HCT116 (cell line): ENCODE measurements at regions not wholly inside any gene's neighbourhood (a gene's known extent, or its start where the extent isn't known, plus 50 kb on each side); places are given as distances from the start of the nearest gene placed in this dataset.

Source experiments
- ATAC-seq: fragments of 200-7000 bp; cut with Tn5 transposase; 2 replicates; pipeline ENCODE4 v1.9.1; 2020; ENCODE audit warnings: mild to moderate bottlenecking, moderate library complexity
- BruUV-seq: library from RNA; stranded (reverse); fragments of 400-500 nt; replicated peaks from 2 replicates; lab custom pipeline; 2021; lab: Mats Ljungman, UMichigan
- CTCF ChIA-PET: fragments of 300-600 bp; sonication (Branson Sonifier 250); formaldehyde crosslinking; loops from one replicate; lab custom pipeline; 2021; ENCODE audit warnings: antibody characterized with exemption; lab: Charles Lee
- POLR2A ChIA-PET: fragments of 300-600, 350-600 bp; sonication (Branson Sonifier 250); formaldehyde crosslinking; loops from one replicate; lab custom pipeline; 2021; ENCODE audit warnings: antibody characterized with exemption; lab: Charles Lee
- RAD21 ChIA-PET, 2 experiments: fragments of 300-600 bp; sonication (Branson Sonifier 250); formaldehyde crosslinking; loops; one replicate each; lab custom pipeline; 2023; ENCODE audit warnings: low total read pairs in 2 of 2; ENCODE audit not compliant: uncharacterized antibody in 2 of 2, unreplicated experiment in 2 of 2, low non-redundant PET in 1 of 2; lab: Charles Lee
- DNase-seq: peaks from one replicate; pipeline ENCODE4 v3.0.0-alpha.2; 2010; ENCODE audit warnings: low read depth, low spot score
- H2AFZ ChIP-seq: fragments of 200-600 bp; shearing (Covaris generic), sonication (generic); 2 replicates; pipeline ENCODE4 v1.6.1; 2017; ENCODE audit warnings: low read depth, mixed run types, mixed read lengths, antibody characterized with exemption, low read length; ENCODE audit not compliant: poor library complexity, severe bottlenecking
- H3K27ac ChIP-seq: 2 replicates; pipeline ENCODE4 v1.5.1; 2012; ENCODE audit warnings: low read depth, low read length
- H3K27me3 ChIP-seq: fragments of 200-600 bp; sonication (generic); 2 replicates; pipeline ENCODE4 v1.6.1; 2016; ENCODE audit warnings: mixed run types, low read length, mixed read lengths; ENCODE audit not compliant: insufficient read depth
- H3K36me3 ChIP-seq, 2 experiments: fragments of 200-500 bp in 1 of 2; fragments of 200-600 bp in 1 of 2; sonication (Bioruptor generic) in 1 of 2; sonication (generic) in 1 of 2; 2 replicates each; pipeline versions ENCODE4 v1.5.1 to v1.6.1; 2014 to 2016; ENCODE audit warnings: low read length in 2 of 2, inconsistent platforms in 1 of 2, mixed read lengths in 1 of 2, mixed run types in 1 of 2; ENCODE audit not compliant: insufficient read depth in 2 of 2, control insufficient read depth in 1 of 2
- H3K4me1 ChIP-seq, 2 experiments: fragments of 200-600 bp in 1 of 2; sonication (generic) in 1 of 2; 2 replicates each; pipeline versions ENCODE4 v1.5.1 to v1.6.1; 2012 to 2017; ENCODE audit warnings: low read length in 2 of 2, inconsistent platforms in 1 of 2, mild to moderate bottlenecking in 1 of 2, mixed read lengths in 1 of 2, mixed run types in 1 of 2, moderate library complexity in 1 of 2; ENCODE audit not compliant: insufficient read depth in 2 of 2, control insufficient read depth in 1 of 2
- H3K4me2 ChIP-seq: fragments of 200-600 bp; sonication (generic); 2 replicates; pipeline ENCODE4 v1.6.1; 2017; ENCODE audit warnings: mixed run types, low read length, mixed read lengths
- H3K4me3 ChIP-seq, 2 experiments: fragments of 200-600 bp in 1 of 2; sonication (generic) in 1 of 2; replicated peaks in 1 of 2; 2 replicates each; pipeline ENCODE4 v1.5.1; 2011 to 2016; ENCODE audit warnings: low read length in 2 of 2, control low read depth in 1 of 2, low read depth in 1 of 2, mild to moderate bottlenecking in 1 of 2, mixed read lengths in 1 of 2, mixed run types in 1 of 2
- H3K79me2 ChIP-seq: fragments of 200-600 bp; sonication (generic); 2 replicates; pipeline ENCODE4 v1.6.1; 2017; ENCODE audit warnings: mild to moderate bottlenecking, mixed run types, low read length, moderate library complexity, mixed read lengths; ENCODE audit not compliant: insufficient read depth
- H3K9ac ChIP-seq: fragments of 200-600 bp; sonication (generic); 2 replicates; pipeline ENCODE4 v1.6.1; 2016; ENCODE audit warnings: low read length, mixed read lengths
- H3K9me2 ChIP-seq: fragments of 200-600 bp; sonication (generic), shearing (Covaris generic); 2 replicates; pipeline ENCODE4 v1.6.1; 2017; ENCODE audit warnings: mixed run types, mild to moderate bottlenecking, moderate library complexity; ENCODE audit not compliant: insufficient read depth
- H3K9me3 ChIP-seq, 2 experiments: fragments of 200-500 bp in 1 of 2; fragments of 200-600 bp in 1 of 2; sonication (Bioruptor generic) in 1 of 2; sonication (generic) in 1 of 2; 2 replicates each; pipeline ENCODE4 v1.6.1; 2014 to 2017; ENCODE audit warnings: low read length in 2 of 2, mixed read lengths in 2 of 2, inconsistent platforms in 1 of 2, low read depth in 1 of 2, mild to moderate bottlenecking in 1 of 2, mixed run types in 1 of 2, moderate library complexity in 1 of 2; ENCODE audit not compliant: control insufficient read depth in 1 of 2, insufficient read depth in 1 of 2
- H4K20me1 ChIP-seq: fragments of 200-600 bp; sonication (generic), shearing (Covaris generic); 2 replicates; pipeline ENCODE4 v1.6.1; 2017; ENCODE audit warnings: mixed run types, mild to moderate bottlenecking, moderate library complexity; ENCODE audit not compliant: insufficient read depth
- CBX3 ChIP-seq: IDR thresholded peaks from 2 replicates; pipeline ENCODE4 v1.6.1; 2012; ENCODE audit warnings: low read depth
- CEBPB ChIP-seq: IDR thresholded peaks from 2 replicates; pipeline ENCODE4 v1.6.1; 2012; ENCODE audit warnings: low read depth
- EGR1 ChIP-seq: IDR thresholded peaks from 2 replicates; pipeline ENCODE4 v1.6.1; 2012; ENCODE audit warnings: low read depth
- EZH2phosphoT487 ChIP-seq: fragments of 200-600 bp; IDR thresholded peaks from 2 replicates; pipeline ENCODE4 v1.6.1; 2018; ENCODE audit warnings: antibody characterized with exemption, borderline replicate concordance
- FOSL1 ChIP-seq: IDR thresholded peaks from 2 replicates; pipeline ENCODE4 v1.6.1; 2012; ENCODE audit warnings: low read depth
- RAD21 ChIP-seq: IDR thresholded peaks from 2 replicates; pipeline ENCODE4 v1.6.1; 2012; ENCODE audit warnings: low read depth, mild to moderate bottlenecking
- SIN3A ChIP-seq: IDR thresholded peaks from 2 replicates; pipeline ENCODE4 v1.6.1; 2012; ENCODE audit warnings: low read depth
- SRF ChIP-seq: IDR thresholded peaks from 2 replicates; pipeline ENCODE4 v1.6.1; 2012; ENCODE audit warnings: low read depth
- TCF7L2 ChIP-seq: IDR thresholded peaks from 2 replicates; pipeline ENCODE4 v1.7.0; 2011; ENCODE audit warnings: borderline replicate concordance, inconsistent platforms; ENCODE audit not compliant: insufficient read depth, insufficient read length; ENCODE audit errors: extremely low read depth
- YY1 ChIP-seq: IDR thresholded peaks from 2 replicates; pipeline ENCODE4 v1.6.1; 2011; ENCODE audit warnings: low read length, low read depth, moderate library complexity, mild to moderate bottlenecking; ENCODE audit not compliant: insufficient replicate concordance; ENCODE audit errors: extremely low read depth
- ZFX ChIP-seq: fragments of 450-650 bp; IDR thresholded peaks from 2 replicates; pipeline ENCODE4 v1.6.1; 2017
- intact Hi-C: fragments of 100-400 bp; cut with micrococcal nuclease; formaldehyde crosslinking; loops from 2 replicates; pipeline ENCODE4 v1.10.0; 2022
- TF ChIP-seq, protein P1 (sequence below): IDR thresholded peaks from 2 replicates; pipeline ENCODE4 v1.6.1; 2012; ENCODE audit warnings: low read depth
- TF ChIP-seq, protein P2 (sequence below), 3 experiments: fragments of 200-600 bp in 1 of 3; sonication (generic) in 1 of 3; IDR thresholded peaks in 2 of 3; conservative IDR thresholded peaks in 1 of 3; 2 replicates each; pipeline ENCODE4 v1.5.1; 2012 to 2017; ENCODE audit warnings: low read depth in 2 of 3, low read length in 2 of 3, antibody characterized with exemption in 1 of 3, borderline replicate concordance in 1 of 3, control low read depth in 1 of 3, mild to moderate bottlenecking in 1 of 3, mixed read lengths in 1 of 3, mixed run types in 1 of 3, moderate library complexity in 1 of 3; ENCODE audit not compliant: insufficient read depth in 1 of 3
- TF ChIP-seq, protein P3 (sequence below): IDR thresholded peaks from 2 replicates; pipeline ENCODE4 v1.6.1; 2011; ENCODE audit warnings: mild to moderate bottlenecking, low read length, moderate library complexity; ENCODE audit not compliant: insufficient replicate concordance; ENCODE audit errors: extremely low read depth

DNA sequence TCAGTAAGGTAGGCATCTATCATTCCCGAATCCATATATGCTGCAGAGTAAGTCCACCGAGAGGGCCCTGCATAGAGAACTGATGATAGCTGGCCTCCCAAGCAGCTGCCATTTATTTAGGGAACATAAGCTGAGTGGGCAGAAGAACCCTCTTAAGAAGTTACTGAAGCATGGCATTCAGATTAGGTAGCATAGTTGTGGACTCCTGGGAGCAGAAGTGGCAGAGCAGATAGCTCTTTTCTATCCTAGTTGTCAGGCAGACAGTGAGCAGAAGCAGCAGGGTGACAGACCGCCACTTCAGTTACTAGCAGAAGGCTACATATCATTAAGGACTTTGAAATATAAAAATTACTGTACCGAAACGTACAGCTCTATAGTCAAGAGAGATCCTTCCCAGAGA lies 454.7 kb downstream of the PPP4R3C start:
- H3K27me3 ChIP-seq = no peaks in the 10 kb centered on the region
- ChIA-PET POLR2A (no interaction called here), CTCF (no interaction called here), RAD21 (no interaction called here)
- no TSS peak for BruUV-seq
- H3K4me2 ChIP-seq = no peak overlapping the region
- H3K4me3 ChIP-seq = no peak overlapping the region
- intact Hi-C loops = no loop called here
- TF ChIP-seq CEBPB = no peak
- H2AFZ ChIP-seq = no peak overlapping the region
- no peak for DNase-seq
- H3K79me2 ChIP-seq = no peaks in the 10 kb centered on the region
- H3K9ac ChIP-seq = no peak overlapping the region
- no peaks in the 10 kb centered on the region for H3K36me3 ChIP-seq
- no peak overlapping the region for H3K27ac ChIP-seq
- H3K4me1 ChIP-seq = no peaks in the 10 kb centered on the region
- H3K9me3 ChIP-seq = no peaks in the 10 kb centered on the region
- no peaks in the 10 kb centered on the region for H3K9me2 ChIP-seq
- no peak for ATAC-seq
- no peaks in the 10 kb centered on the region for H4K20me1 ChIP-seq

DNA sequence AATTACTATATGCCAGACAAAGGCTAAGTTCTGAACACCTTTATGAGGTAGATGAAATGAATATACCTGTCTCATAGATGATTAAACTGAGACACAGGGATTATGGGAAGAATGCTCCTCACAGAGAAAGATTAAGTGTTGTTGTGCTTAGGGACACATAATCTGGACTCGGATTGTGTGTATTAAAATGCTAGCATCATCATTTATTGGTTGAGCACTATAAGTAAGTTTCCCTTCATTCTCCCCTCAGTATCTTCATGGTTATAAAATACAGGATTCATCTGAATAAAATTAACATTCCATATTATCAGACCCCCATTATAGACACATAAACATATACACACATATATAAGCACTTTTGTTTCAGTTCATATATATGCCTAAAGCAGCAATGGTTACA lies 463.5 kb downstream of the PPP4R3C start:
- Histone ChIP-seq H3K27ac (no peak overlapping the region), H3K9me3 (no peaks in the 10 kb centered on the region), H3K27me3 (no peaks in the 10 kb centered on the region), H3K4me2 (no peak overlapping the region), H3K4me3 (no peak overlapping the region), H3K9ac (no peak overlapping the region), H3K79me2 (no peaks in the 10 kb centered on the region), H3K4me1 (no peaks in the 10 kb centered on the region), H3K36me3 (no peaks in the 10 kb centered on the region), H4K20me1 (no peaks in the 10 kb centered on the region), H3K9me2 (no peaks in the 10 kb centered on the region), H2AFZ (no peak overlapping the region)
- CTCF ChIA-PET = no interaction called here
- intact Hi-C loops = no loop called here
- POLR2A ChIA-PET = no interaction called here
- ATAC-seq (no peak), DNase-seq (no peak)
- RAD21 ChIA-PET = no interaction called here
- BruUV-seq = no TSS peak
- TF ChIP-seq ZFX = no peak
- no peak for TF ChIP-seq EZH2phosphoT487
- TF ChIP-seq EGR1 = no peak
- TF ChIP-seq YY1 = no peak
- TF ChIP-seq RAD21 = no peak
- TF ChIP-seq TCF7L2 = no peak
- TF ChIP-seq, protein P1, sequence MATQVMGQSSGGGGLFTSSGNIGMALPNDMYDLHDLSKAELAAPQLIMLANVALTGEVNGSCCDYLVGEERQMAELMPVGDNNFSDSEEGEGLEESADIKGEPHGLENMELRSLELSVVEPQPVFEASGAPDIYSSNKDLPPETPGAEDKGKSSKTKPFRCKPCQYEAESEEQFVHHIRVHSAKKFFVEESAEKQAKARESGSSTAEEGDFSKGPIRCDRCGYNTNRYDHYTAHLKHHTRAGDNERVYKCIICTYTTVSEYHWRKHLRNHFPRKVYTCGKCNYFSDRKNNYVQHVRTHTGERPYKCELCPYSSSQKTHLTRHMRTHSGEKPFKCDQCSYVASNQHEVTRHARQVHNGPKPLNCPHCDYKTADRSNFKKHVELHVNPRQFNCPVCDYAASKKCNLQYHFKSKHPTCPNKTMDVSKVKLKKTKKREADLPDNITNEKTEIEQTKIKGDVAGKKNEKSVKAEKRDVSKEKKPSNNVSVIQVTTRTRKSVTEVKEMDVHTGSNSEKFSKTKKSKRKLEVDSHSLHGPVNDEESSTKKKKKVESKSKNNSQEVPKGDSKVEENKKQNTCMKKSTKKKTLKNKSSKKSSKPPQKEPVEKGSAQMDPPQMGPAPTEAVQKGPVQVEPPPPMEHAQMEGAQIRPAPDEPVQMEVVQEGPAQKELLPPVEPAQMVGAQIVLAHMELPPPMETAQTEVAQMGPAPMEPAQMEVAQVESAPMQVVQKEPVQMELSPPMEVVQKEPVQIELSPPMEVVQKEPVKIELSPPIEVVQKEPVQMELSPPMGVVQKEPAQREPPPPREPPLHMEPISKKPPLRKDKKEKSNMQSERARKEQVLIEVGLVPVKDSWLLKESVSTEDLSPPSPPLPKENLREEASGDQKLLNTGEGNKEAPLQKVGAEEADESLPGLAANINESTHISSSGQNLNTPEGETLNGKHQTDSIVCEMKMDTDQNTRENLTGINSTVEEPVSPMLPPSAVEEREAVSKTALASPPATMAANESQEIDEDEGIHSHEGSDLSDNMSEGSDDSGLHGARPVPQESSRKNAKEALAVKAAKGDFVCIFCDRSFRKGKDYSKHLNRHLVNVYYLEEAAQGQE = no peak
- no peak for TF ChIP-seq CBX3
- TF ChIP-seq SIN3A = no peak
- TF ChIP-seq, protein P2, sequence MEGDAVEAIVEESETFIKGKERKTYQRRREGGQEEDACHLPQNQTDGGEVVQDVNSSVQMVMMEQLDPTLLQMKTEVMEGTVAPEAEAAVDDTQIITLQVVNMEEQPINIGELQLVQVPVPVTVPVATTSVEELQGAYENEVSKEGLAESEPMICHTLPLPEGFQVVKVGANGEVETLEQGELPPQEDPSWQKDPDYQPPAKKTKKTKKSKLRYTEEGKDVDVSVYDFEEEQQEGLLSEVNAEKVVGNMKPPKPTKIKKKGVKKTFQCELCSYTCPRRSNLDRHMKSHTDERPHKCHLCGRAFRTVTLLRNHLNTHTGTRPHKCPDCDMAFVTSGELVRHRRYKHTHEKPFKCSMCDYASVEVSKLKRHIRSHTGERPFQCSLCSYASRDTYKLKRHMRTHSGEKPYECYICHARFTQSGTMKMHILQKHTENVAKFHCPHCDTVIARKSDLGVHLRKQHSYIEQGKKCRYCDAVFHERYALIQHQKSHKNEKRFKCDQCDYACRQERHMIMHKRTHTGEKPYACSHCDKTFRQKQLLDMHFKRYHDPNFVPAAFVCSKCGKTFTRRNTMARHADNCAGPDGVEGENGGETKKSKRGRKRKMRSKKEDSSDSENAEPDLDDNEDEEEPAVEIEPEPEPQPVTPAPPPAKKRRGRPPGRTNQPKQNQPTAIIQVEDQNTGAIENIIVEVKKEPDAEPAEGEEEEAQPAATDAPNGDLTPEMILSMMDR (IDR thresholded peaks at IDR 0.05 in 2 of 3, conservative IDR thresholded peaks at IDR 0.05 in 1 of 3; ENCODE audit: borderline replicate concordance in 1 of 3, insufficient read depth in 1 of 3, low read depth in 2 of 3, low read length in 2 of 3) = no peak
- TF ChIP-seq SRF = no peak
- TF ChIP-seq FOSL1 = no peak
- TF ChIP-seq, protein P3, sequence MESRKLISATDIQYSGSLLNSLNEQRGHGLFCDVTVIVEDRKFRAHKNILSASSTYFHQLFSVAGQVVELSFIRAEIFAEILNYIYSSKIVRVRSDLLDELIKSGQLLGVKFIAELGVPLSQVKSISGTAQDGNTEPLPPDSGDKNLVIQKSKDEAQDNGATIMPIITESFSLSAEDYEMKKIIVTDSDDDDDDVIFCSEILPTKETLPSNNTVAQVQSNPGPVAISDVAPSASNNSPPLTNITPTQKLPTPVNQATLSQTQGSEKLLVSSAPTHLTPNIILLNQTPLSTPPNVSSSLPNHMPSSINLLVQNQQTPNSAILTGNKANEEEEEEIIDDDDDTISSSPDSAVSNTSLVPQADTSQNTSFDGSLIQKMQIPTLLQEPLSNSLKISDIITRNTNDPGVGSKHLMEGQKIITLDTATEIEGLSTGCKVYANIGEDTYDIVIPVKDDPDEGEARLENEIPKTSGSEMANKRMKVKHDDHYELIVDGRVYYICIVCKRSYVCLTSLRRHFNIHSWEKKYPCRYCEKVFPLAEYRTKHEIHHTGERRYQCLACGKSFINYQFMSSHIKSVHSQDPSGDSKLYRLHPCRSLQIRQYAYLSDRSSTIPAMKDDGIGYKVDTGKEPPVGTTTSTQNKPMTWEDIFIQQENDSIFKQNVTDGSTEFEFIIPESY = no peak
